NCI-H82 (cell line): ENCODE measurements at regions not wholly inside any gene's neighbourhood (a gene's known extent, or its start where the extent isn't known, plus 50 kb on each side); places are given as distances from the start of the nearest gene placed in this dataset.
A peak's percentile ranks its signal among the peaks of the same experiment; 100 is the strongest.
"Not testable (repeated sequence)": the region's sequence is repeated elsewhere in the genome, so short reads cannot be mapped to it uniquely, and the experiment has no call there.

Source experiments
- DNase-seq: peaks from one replicate; lab custom pipeline; 2025; lab: John Stamatoyannopoulos, UW

- DNase-seq = peak; percentile 60
These were observed 262.8 kb upstream of the RFC3 start for GRCh38 chr13:33554919-33555791.

GRCh38 chr13:33556828-33557227 lies 261.1 kb upstream of the RFC3 start:
- no peak for DNase-seq

GRCh38 chr13:33560726-33561125 lies 257.2 kb upstream of the RFC3 start:
- no peak for DNase-seq

- no peak for DNase-seq
These were observed 256.3 kb upstream of the RFC3 start for GRCh38 chr13:33561627-33562026.

- no peak for DNase-seq
These were observed 246.3 kb upstream of the RFC3 start for GRCh38 chr13:33571618-33572017.

DNA sequence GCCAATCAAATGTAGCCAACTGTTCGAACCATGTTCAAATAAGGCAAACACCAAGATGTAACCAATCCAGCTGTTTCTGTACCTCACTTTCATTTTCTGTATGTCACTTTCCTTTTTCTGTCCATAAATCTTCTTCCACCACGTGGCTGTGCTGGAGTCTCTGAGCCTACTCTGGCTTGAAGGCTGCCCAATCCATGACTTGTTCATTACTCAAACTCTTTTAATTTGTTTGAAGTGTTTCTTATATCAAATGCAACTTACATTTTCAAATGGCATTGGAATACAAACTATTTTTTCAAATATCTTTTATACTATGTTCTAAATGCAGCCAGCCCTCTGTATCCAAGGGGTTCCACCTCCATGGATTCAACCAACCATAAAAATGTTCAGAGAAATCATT lies 245.6 kb upstream of the RFC3 start:
- not testable (repeated sequence) for DNase-seq

- no peak for DNase-seq
These were observed 242.6 kb upstream of the RFC3 start for GRCh38 chr13:33575378-33575777.

GRCh38 chr13:33577007-33577406 lies 240.9 kb upstream of the RFC3 start:
- no peak for DNase-seq

DNA sequence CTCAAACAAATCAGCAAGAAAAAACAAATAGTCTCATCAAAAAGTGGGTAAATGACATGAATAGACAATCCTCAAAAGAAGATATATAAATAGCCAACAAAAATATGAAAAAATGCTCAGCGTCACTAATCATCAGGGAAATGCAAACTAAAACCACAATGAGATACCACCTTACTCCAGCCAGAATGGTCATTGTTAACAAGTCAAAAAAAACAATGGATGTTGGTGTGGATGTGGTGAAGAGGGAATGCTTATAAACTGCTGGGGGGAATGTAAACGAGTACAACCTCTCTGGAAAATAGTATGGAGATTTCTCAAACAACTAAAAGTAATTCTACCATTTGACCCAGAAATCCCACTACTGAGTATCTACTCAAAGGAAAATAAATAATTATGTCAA lies 239.2 kb upstream of the RFC3 start:
- DNase-seq = no peak

GRCh38 chr13:33582121-33582520 lies 235.8 kb upstream of the RFC3 start:
- DNase-seq = no peak

- DNase-seq = no peak
These were observed 234.6 kb upstream of the RFC3 start for GRCh38 chr13:33583398-33583797.

DNA sequence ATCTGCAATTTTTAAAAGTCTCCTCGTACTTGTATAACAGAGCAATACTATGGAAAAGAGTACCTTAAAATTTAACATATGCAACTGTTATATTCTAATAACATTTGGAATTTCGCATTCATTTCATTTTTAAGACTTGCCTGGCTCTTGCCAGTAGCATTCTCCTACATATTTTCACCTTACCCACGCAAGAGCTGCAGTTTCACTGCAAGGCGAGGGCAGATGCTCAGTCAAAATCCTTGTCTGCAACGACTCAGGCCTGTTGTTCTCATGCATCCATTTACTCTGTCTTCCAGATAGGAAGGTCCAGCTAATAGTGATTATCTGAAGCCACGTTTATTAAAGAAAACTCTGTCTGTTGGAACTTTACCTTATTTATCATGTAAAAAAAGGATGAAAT lies 227.0 kb upstream of the RFC3 start:
- no peak for DNase-seq

- DNase-seq = peak; percentile 98
These were observed 211.3 kb upstream of the RFC3 start for GRCh38 chr13:33606692-33607091.

- DNase-seq = peak; percentile 68
These were observed 207.4 kb upstream of the RFC3 start for GRCh38 chr13:33610438-33611120.

GRCh38 chr13:33611121-33611805 lies 206.7 kb upstream of the RFC3 start:
- no peak for DNase-seq

DNA sequence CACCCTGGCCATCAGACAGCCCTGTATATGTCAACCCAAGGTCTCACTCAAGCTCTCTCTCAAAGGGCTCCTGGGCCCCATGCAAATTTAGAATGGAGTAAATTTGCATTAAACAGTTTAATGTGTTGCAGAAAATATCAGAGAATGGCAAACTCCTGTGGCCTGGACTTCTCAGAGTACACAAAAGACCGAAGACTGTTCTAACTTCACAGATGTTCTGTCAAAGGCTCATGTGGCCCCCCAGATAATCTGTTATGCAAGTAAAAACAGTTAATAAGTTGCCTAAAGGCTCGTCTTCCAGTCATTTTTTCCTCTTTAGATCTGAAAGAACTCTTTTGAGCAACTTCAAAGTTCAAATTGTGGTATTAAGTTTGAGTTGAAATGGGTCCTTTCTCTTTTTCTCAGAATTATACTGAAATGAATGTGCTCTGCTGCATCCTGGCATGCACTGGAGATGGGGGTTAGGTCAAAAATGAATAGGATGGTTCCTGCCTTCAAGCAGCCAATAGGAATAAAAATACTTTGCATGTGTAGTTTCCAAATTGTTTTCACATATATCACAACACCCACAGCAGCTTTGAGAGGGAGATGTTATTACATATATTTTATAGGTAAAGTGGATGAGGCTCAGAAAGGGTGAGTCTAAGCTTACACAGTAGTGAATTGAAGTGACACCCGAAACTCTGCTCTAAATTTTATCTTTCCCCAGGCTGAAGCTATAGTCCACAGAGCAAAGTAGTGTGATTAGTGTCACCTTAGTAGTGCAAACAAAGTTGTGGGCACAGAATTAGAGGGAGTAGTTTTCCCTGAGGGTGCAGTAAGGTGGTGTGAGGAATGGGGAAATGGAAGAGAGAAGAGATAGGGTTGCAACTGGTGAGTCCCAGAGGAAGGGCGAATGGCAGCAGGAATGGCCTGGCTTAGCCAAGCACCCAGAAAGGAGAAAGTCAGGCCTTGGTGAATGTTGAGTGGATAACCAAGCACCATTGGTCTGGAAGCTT lies 205.0 kb upstream of the RFC3 start:
- no peak for DNase-seq

- DNase-seq = peak; percentile 94
These were observed 202.5 kb upstream of the RFC3 start for GRCh38 chr13:33615436-33615835.

DNA sequence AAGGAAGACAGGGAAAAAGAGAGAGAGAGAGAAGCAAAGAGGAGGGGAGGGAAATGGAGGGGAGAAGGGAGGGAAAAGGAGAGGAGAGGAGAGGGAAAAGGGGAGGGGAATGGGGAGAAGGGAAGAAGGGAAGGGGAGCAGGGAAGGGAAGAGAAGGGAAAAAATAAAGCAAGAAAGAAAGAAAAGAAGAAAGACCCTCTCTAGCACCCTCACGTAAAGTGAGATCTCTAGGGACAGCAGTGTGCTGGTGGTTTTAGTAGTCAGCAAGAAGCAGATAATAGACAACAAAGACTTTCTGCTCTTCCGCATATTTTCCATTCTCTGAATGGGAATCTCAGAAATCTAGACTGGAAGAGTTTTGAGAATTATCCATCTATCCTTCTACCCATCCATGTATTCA lies 201.8 kb upstream of the RFC3 start:
- no peak for DNase-seq

- DNase-seq = no peak
These were observed 200.9 kb upstream of the RFC3 start for GRCh38 chr13:33617055-33617454.

- peak; percentile 76 for DNase-seq
These were observed 193.7 kb upstream of the RFC3 start for GRCh38 chr13:33624253-33624652.

DNA sequence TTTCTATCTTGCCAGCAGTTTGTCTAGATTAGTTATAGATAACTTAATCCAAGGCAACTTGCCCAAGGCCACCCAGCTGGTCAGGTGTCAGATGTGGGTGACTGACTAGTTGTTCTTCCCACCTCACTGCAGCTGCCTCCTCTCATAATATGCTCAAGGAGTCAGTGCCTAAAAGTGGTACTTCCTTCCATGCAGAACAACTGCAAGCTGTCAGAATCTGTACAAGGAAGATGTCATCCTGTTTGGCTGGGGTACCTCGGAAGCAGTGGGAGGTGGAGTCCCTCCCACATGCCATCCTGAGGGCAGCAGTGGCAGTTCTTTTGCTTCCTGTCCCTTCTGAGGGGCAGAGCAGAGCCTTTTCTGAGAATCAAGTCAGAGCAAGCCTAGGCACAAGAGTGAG lies 193.2 kb upstream of the RFC3 start:
- DNase-seq = peak; percentile 96

DNA sequence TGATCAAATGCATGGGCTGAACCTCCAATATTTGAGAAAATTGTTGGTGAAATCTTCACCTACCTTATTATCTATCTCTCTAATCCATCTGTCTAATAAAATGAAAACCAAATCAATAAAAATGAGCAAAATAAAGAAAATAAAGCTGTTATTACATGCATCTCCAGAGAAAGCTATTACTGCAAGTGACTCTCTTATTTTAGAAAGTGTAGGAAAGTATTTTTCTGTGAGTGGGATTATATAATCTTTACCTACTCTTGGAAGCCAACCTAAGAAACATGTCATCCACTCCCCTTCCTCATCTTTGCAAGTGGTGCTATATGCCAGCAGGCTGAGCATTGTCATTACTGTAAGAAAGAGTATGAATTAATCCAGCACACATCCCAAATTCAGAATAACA lies 191.5 kb upstream of the RFC3 start:
- DNase-seq = peak; percentile 56
